ENCODE measurements at regions not wholly inside any gene's neighbourhood (a gene's known extent, or its start where the extent isn't known, plus 50 kb on each side); places are given as distances from the start of the nearest gene placed in this dataset.
"Not testable (repeated sequence)": the region's sequence is repeated elsewhere in the genome, so short reads cannot be mapped to it uniquely, and the experiment has no call there.

GRCh38 chr4:18689308-18690115, 668.0 kb upstream of the LCORL start:
- peak; percentile 16 for DNase-seq

GRCh38 chr4:18688351-18688750, 666.8 kb upstream of the LCORL start:
- not testable (repeated sequence) for DNase-seq

- DNase-seq = no peak
Observed at GRCh38 chr4:18686338-18687037, 664.9 kb upstream of the LCORL start.

- DNase-seq = no peak
Observed at GRCh38 chr4:18684932-18685331, 663.4 kb upstream of the LCORL start.

- no peak for DNase-seq
Observed at GRCh38 chr4:18676526-18676915, 655.0 kb upstream of the LCORL start.

- no peak for DNase-seq
Observed at GRCh38 chr4:18675586-18676525, 654.3 kb upstream of the LCORL start.

GRCh38 chr4:18670034-18670433, 648.5 kb upstream of the LCORL start:
- DNase-seq = no peak

GRCh38 chr4:18669390-18669789, 647.8 kb upstream of the LCORL start:
- no peak for DNase-seq

GRCh38 chr4:18666322-18666721, 644.8 kb upstream of the LCORL start:
- no peak for DNase-seq

GRCh38 chr4:18664171-18664570, 642.6 kb upstream of the LCORL start:
- no peak for DNase-seq

GRCh38 chr4:18645351-18645750, 623.8 kb upstream of the LCORL start:
- no peak for DNase-seq

- no peak for DNase-seq
Observed at GRCh38 chr4:18641334-18641733, 619.8 kb upstream of the LCORL start.

GRCh38 chr4:18638031-18638430, 616.5 kb upstream of the LCORL start:
- no peak for DNase-seq

GRCh38 chr4:18636001-18636585, 614.5 kb upstream of the LCORL start:
- DNase-seq = no peak

- DNase-seq = no peak
Observed at GRCh38 chr4:18635531-18635930, 614.0 kb upstream of the LCORL start.

GRCh38 chr4:18631586-18631985, 610.0 kb upstream of the LCORL start:
- no peak for DNase-seq

GRCh38 chr4:18630218-18631110, 608.9 kb upstream of the LCORL start:
- no peak for DNase-seq

- DNase-seq = no peak
Observed at GRCh38 chr4:18627447-18628005, 606.0 kb upstream of the LCORL start.

- DNase-seq = no peak
Observed at GRCh38 chr4:18626996-18627395, 605.4 kb upstream of the LCORL start.

- DNase-seq = no peak
Observed at GRCh38 chr4:18626366-18626765, 604.8 kb upstream of the LCORL start.

- no peak for DNase-seq
Observed at GRCh38 chr4:18621186-18621585, 599.6 kb upstream of the LCORL start.

- no peak for DNase-seq
Observed at GRCh38 chr4:18616720-18617119, 595.2 kb upstream of the LCORL start.

Measured in activated naive CD4-positive, alpha-beta T cell treated with Interleukin-2 at 50 U/mL for 16 hours (primary cell).